ENCODE measurements at regions not wholly inside any gene's neighbourhood (a gene's known extent, or its start where the extent isn't known, plus 50 kb on each side); places are given as distances from the start of the nearest gene placed in this dataset.

DNA sequence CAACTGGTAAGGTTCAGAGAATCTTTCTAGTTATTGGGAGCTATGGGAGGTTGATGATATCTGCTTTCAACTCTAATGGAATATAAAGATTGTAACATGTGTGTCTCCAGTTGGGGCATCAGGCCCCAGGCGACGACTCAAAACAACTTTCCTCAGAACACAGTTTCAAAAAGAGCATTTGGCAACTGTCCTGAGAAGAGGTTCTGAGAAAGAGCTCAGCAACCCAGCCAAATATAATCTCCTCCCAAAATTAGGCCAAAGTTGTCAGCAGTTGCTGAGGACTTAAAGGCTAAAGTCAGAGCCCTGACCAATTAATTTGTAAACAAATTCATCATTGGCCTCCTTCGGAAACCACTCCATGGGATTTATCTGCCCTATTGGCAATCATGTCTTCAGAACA, 251.1 kb upstream of the NFE2L3 start:
- TF ChIP-seq, protein P1, sequence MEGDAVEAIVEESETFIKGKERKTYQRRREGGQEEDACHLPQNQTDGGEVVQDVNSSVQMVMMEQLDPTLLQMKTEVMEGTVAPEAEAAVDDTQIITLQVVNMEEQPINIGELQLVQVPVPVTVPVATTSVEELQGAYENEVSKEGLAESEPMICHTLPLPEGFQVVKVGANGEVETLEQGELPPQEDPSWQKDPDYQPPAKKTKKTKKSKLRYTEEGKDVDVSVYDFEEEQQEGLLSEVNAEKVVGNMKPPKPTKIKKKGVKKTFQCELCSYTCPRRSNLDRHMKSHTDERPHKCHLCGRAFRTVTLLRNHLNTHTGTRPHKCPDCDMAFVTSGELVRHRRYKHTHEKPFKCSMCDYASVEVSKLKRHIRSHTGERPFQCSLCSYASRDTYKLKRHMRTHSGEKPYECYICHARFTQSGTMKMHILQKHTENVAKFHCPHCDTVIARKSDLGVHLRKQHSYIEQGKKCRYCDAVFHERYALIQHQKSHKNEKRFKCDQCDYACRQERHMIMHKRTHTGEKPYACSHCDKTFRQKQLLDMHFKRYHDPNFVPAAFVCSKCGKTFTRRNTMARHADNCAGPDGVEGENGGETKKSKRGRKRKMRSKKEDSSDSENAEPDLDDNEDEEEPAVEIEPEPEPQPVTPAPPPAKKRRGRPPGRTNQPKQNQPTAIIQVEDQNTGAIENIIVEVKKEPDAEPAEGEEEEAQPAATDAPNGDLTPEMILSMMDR (IDR thresholded peaks at IDR 0.05): no peak
- TF ChIP-seq POLR2A (IDR thresholded peaks at IDR 0.05): no peak

All from Peyer's patch (tissue), 4 donors.